ENCODE measurements at regions not wholly inside any gene's neighbourhood (a gene's known extent, or its start where the extent isn't known, plus 50 kb on each side); places are given as distances from the start of the nearest gene placed in this dataset.

GRCh38 chr4:24646798-24647460 lies 62.6 kb upstream of the DHX15 start:
- TF ChIP-seq CTCF (conservative IDR thresholded peaks at IDR 0.05; ENCODE audit: low read depth, low read length): no peak
- TF ChIP-seq RFX5 (IDR thresholded peaks at IDR 0.05; ENCODE audit: low read depth, low read length): no peak
- TF ChIP-seq SMC3 (IDR thresholded peaks at IDR 0.05; ENCODE audit: low read depth, low read length): no peak
- no peak for TF ChIP-seq USF2 (IDR thresholded peaks at IDR 0.05; ENCODE audit: low read depth, low read length)
- no peak for TF ChIP-seq MXI1 (IDR thresholded peaks at IDR 0.05; ENCODE audit: borderline replicate concordance, low read depth, low read length)
- no peak for TF ChIP-seq FOS (IDR thresholded peaks at IDR 0.05; ENCODE audit: low read depth, low read length)
- TF ChIP-seq POLR2A (IDR thresholded peaks at IDR 0.05; ENCODE audit: low read depth, low read length): no peak
- TF ChIP-seq RCOR1 (IDR thresholded peaks at IDR 0.05; ENCODE audit: insufficient replicate concordance, low read length): no peak
- no peak for TF ChIP-seq CEBPB (IDR thresholded peaks at IDR 0.05; ENCODE audit: low read depth, low read length)
- TF ChIP-seq RAD21 (IDR thresholded peaks at IDR 0.05; ENCODE audit: low read length): no peak
- no peak for TF ChIP-seq ELK1 (IDR thresholded peaks at IDR 0.05; ENCODE audit: borderline replicate concordance, low read depth, low read length)

Measured in IMR-90 (cell line).